ENCODE measurements at regions not wholly inside any gene's neighbourhood (a gene's known extent, or its start where the extent isn't known, plus 50 kb on each side); places are given as distances from the start of the nearest gene placed in this dataset.
"Not testable (repeated sequence)": the region's sequence is repeated elsewhere in the genome, so short reads cannot be mapped to it uniquely, and the experiment has no call there.

DNA sequence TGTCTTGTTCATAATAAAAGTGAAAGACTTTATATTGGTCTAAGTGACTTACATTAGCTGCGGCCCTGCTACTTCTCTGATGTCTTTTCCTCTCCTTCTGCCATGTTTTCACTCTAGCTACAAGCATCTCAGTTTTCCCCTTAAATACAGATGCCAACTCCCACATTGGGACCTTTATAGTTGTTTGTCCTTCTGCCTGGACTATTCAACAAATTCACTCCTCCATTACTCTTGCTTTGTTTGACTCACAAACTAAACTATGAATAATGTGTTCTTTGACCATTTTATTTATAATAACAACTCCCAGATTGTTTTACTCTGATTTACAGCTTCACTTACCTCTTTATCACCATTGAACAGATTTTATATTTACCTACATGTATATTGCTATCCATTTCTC is 1369.9 kb downstream of the SI start:
- Histone ChIP-seq H3K27me3 (replicated peaks; ENCODE audit: insufficient read depth) (no peaks in the 10 kb centered on the region), H3K36me3 (no peaks in the 10 kb centered on the region), H3K4me3 (no peak overlapping the region), H3K27ac (no peak overlapping the region), H3K4me1 (ENCODE audit: control insufficient read depth in 1 of 2, low read depth in 2 of 2) (no peaks in the 10 kb centered on the region), H3K9me3 (no peaks in the 10 kb centered on the region)
- ATAC-seq (ENCODE audit: insufficient number of reproducible peaks, low FRiP score, low read depth): no peak
- no peak for DNase-seq (ENCODE audit: low spot score)
- TF ChIP-seq, protein P1, sequence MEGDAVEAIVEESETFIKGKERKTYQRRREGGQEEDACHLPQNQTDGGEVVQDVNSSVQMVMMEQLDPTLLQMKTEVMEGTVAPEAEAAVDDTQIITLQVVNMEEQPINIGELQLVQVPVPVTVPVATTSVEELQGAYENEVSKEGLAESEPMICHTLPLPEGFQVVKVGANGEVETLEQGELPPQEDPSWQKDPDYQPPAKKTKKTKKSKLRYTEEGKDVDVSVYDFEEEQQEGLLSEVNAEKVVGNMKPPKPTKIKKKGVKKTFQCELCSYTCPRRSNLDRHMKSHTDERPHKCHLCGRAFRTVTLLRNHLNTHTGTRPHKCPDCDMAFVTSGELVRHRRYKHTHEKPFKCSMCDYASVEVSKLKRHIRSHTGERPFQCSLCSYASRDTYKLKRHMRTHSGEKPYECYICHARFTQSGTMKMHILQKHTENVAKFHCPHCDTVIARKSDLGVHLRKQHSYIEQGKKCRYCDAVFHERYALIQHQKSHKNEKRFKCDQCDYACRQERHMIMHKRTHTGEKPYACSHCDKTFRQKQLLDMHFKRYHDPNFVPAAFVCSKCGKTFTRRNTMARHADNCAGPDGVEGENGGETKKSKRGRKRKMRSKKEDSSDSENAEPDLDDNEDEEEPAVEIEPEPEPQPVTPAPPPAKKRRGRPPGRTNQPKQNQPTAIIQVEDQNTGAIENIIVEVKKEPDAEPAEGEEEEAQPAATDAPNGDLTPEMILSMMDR (IDR thresholded peaks at IDR 0.05): no peak

DNA sequence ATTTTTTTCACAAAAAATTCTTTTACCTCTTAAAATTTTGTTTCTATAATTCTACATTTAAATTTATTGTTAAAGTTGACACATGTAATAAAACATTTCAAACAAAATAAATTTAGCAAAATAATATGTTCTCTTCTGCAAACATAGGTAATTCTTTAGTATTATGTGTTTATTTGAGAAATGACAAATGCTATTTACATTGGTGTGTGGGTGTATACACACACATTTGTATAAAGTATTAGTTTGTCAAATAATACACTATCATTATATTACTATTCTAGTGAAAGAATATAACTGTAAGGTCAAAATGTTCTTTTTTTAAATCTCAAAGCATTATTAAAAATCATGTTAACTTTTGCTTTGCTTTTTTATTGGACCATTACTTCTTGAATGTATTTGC is 1370.6 kb downstream of the SI start:
- DNase-seq (ENCODE audit: low spot score) (no peak), ATAC-seq (ENCODE audit: insufficient number of reproducible peaks, low FRiP score, low read depth) (no peak)
- Histone ChIP-seq H3K36me3 (no peaks in the 10 kb centered on the region), H3K4me1 (ENCODE audit: control insufficient read depth in 1 of 2, low read depth in 2 of 2) (no peaks in the 10 kb centered on the region), H3K27me3 (replicated peaks; ENCODE audit: insufficient read depth) (no peaks in the 10 kb centered on the region), H3K9me3 (no peaks in the 10 kb centered on the region), H3K27ac (no peak overlapping the region), H3K4me3 (no peak overlapping the region)
- TF ChIP-seq, protein P1 (IDR thresholded peaks at IDR 0.05): no peak

DNA sequence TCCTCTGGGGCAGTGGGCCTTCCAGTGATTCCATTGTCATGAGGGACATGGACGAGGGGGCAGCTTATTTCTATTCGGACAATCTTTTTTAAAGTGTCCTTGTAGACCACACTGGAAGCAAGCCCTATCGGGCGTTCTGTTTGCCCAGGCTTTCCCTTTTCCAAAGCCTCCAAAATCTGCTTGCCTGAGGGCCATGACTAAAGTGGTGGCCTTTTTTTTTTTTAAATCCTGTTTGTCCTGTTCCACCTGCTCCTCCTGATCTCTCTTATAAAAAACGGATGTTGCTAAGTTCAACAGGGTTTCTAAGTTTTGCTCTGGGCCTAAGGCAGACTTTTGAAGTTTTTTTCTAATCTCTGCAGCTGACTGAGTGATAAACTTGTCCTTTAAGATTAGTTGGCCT is 1380.1 kb downstream of the SI start:
- ATAC-seq (ENCODE audit: insufficient number of reproducible peaks, low FRiP score, low read depth); H3K27me3 ChIP-seq (replicated peaks; ENCODE audit: insufficient read depth); H3K4me1 ChIP-seq (ENCODE audit: control insufficient read depth in 1 of 2, low read depth in 2 of 2); DNase-seq (ENCODE audit: low spot score); H3K9me3 ChIP-seq; H3K27ac ChIP-seq; H3K4me3 ChIP-seq; H3K36me3 ChIP-seq: not testable (repeated sequence)

DNA sequence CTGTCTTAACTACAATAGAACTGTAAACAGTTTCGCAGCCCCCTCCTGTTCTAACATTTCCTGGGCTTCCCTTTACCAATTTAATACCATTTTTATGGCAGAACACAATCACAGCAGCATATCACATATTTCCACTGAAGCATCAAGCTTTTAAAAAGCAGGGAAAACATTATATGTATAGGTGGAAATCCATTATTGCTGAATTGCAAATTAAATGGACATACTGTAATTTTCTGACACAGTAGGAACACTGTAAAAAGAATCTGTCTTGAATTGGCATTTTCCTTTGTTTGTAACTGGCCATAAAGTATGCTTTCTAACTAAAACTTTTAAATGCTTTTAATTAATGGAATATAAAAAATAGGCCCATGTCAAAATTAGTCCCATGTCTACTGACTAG is 1385.8 kb downstream of the SI start:
- DNase-seq (ENCODE audit: low spot score): no peak
- Histone ChIP-seq H3K27ac (no peak overlapping the region), H3K9me3 (peaks cover 6% of the 10 kb centered on the region), H3K4me3 (no peak overlapping the region), H3K4me1 (ENCODE audit: control insufficient read depth in 1 of 2, low read depth in 2 of 2) (no peaks in the 10 kb centered on the region), H3K27me3 (replicated peaks; ENCODE audit: insufficient read depth) (no peaks in the 10 kb centered on the region), H3K36me3 (no peaks in the 10 kb centered on the region)
- no peak for ATAC-seq (ENCODE audit: insufficient number of reproducible peaks, low FRiP score, low read depth)
- TF ChIP-seq, protein P1 (IDR thresholded peaks at IDR 0.05): no peak

DNA sequence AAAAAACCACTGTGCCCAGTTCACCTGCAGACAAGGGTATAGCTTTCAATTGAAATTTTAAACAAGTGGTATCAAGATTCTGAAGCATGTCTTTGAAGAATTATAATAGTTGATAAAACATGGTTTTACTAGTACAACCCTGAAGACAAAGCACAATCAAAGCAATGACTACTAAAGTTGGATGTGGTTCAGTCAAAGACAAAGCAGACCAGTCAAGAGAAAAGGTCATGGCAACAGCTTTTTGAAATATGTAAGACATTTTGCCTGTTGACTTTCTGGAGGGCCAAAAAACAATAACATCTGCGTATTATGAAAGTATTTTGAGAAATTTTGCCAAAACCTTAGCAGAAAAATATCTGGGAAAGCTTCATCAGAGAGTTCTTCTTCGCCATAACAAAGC is 1393.6 kb downstream of the SI start:
- Histone ChIP-seq H3K9me3 (peaks cover 6% of the 10 kb centered on the region), H3K27me3 (replicated peaks; ENCODE audit: insufficient read depth) (no peaks in the 10 kb centered on the region), H3K27ac (no peak overlapping the region), H3K4me3 (no peak overlapping the region), H3K4me1 (ENCODE audit: control insufficient read depth in 1 of 2, low read depth in 2 of 2) (no peaks in the 10 kb centered on the region), H3K36me3 (no peaks in the 10 kb centered on the region)
- no peak for DNase-seq (ENCODE audit: low spot score)
- TF ChIP-seq, protein P1 (IDR thresholded peaks at IDR 0.05): no peak
- ATAC-seq (ENCODE audit: insufficient number of reproducible peaks, low FRiP score, low read depth): no peak

DNA sequence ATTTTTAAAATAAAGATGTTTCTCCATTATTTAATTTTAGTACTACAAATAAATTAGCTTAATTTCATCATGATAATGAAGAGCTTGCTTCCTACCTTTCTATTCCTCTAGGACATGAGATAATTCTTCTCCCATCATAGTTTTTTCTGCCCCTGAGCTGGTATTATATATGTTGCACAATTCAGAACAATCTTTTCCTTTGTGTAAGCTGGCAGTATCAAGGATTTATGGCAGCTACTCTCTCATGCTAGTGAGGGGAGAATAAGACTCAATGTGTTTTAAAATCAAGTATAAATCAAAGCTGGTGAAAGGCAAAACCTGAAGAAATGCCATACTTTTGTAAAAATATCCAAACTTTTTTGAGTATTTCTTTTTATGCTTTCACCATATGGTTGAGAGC is 1405.3 kb downstream of the SI start:
- ATAC-seq (ENCODE audit: insufficient number of reproducible peaks, low FRiP score, low read depth): no peak
- no peaks in the 10 kb centered on the region for H3K27me3 ChIP-seq (replicated peaks; ENCODE audit: insufficient read depth)
- no peaks in the 10 kb centered on the region for H3K9me3 ChIP-seq
- no peak for DNase-seq (ENCODE audit: low spot score)
- TF ChIP-seq, protein P1 (IDR thresholded peaks at IDR 0.05): no peak
- H3K4me1 ChIP-seq (ENCODE audit: control insufficient read depth in 1 of 2, low read depth in 2 of 2): no peaks in the 10 kb centered on the region
- H3K27ac ChIP-seq: no peak overlapping the region
- no peaks in the 10 kb centered on the region for H3K36me3 ChIP-seq
- H3K4me3 ChIP-seq: no peak overlapping the region

Measured in thoracic aorta (tissue), 2 donors.